Thoracic aorta (tissue), 2 donors: ENCODE measurements at regions not wholly inside any gene's neighbourhood (a gene's known extent, or its start where the extent isn't known, plus 50 kb on each side); places are given as distances from the start of the nearest gene placed in this dataset.

Experiments used
- ATAC-seq: fragments of 150-250 bp; one replicate; pipeline ENCODE4 v1.8.0; 2017; ENCODE audit warnings: low read depth; ENCODE audit not compliant: insufficient number of reproducible peaks, low FRiP score
- DNase-seq: peaks from one replicate; pipeline ENCODE4 v3.0.0-alpha.2; 2020; ENCODE audit warnings: low spot score
- H3K27ac ChIP-seq, 2 donors: fragments of 200-600 bp; sonication (generic); 1 replicate in 1 of 2; 2 replicates in 1 of 2; pipeline ENCODE4 v1.5.1; 2016; ENCODE audit warnings: mild to moderate bottlenecking in 2 of 2, moderate library complexity in 2 of 2
- H3K27me3 ChIP-seq: fragments of 200-600 bp; sonication (generic); replicated peaks from 2 replicates; pipeline ENCODE4 v1.6.0; 2016; ENCODE audit warnings: mild to moderate bottlenecking; ENCODE audit not compliant: insufficient read depth
- H3K36me3 ChIP-seq: fragments of 200-600 bp; sonication (generic); one replicate; pipeline ENCODE4 v1.5.1; 2016
- H3K4me1 ChIP-seq, 2 donors: fragments of 200-600 bp; sonication (generic); 1 replicate in 1 of 2; 2 replicates in 1 of 2; pipeline versions ENCODE4 v1.5.1 to v1.6.0; 2016; ENCODE audit warnings: low read depth in 2 of 2, mild to moderate bottlenecking in 1 of 2; ENCODE audit not compliant: control insufficient read depth in 1 of 2
- H3K4me3 ChIP-seq: fragments of 200-600 bp; sonication (generic); 2 replicates; pipeline ENCODE4 v1.5.1; 2016; ENCODE audit warnings: mild to moderate bottlenecking
- H3K9me3 ChIP-seq: fragments of 200-600 bp; sonication (generic); 2 replicates; pipeline ENCODE4 v1.5.1; 2016
- TF ChIP-seq, protein P1 (sequence below): fragments of 200-600 bp; sonication (generic); IDR thresholded peaks from one replicate; pipeline ENCODE4 v1.5.1; 2019; ENCODE audit warnings: antibody characterized with exemption

DNA sequence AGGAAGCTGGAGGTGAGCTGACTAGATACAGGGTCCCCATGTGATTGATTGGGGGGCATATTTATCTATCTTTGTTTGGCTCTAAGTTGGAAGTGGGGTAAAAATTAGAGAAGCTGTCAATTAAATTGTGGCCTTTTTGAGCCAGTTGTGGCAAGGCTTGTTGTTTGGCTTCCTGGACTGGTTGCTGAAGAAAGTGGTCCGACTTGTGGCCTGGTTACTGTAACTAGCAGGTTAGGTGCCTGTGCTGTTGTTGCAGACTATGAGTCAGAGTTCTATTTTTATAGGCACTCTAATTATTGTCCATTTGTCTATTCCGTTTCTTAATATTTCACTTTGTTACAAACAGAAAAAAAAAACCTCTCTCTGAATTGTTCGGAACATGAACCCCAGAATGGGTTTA lies 129.1 kb upstream of the CNTN6 start:
- TF ChIP-seq, protein P1, sequence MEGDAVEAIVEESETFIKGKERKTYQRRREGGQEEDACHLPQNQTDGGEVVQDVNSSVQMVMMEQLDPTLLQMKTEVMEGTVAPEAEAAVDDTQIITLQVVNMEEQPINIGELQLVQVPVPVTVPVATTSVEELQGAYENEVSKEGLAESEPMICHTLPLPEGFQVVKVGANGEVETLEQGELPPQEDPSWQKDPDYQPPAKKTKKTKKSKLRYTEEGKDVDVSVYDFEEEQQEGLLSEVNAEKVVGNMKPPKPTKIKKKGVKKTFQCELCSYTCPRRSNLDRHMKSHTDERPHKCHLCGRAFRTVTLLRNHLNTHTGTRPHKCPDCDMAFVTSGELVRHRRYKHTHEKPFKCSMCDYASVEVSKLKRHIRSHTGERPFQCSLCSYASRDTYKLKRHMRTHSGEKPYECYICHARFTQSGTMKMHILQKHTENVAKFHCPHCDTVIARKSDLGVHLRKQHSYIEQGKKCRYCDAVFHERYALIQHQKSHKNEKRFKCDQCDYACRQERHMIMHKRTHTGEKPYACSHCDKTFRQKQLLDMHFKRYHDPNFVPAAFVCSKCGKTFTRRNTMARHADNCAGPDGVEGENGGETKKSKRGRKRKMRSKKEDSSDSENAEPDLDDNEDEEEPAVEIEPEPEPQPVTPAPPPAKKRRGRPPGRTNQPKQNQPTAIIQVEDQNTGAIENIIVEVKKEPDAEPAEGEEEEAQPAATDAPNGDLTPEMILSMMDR, result no peak
- H3K36me3 ChIP-seq, result no peaks in the 10 kb centered on the region
- no peaks in the 10 kb centered on the region for H3K9me3 ChIP-seq
- DNase-seq (no peak), ATAC-seq (no peak)
- no peaks in the 10 kb centered on the region for H3K27me3 ChIP-seq
- peaks cover 0 to 11% of the 10 kb centered on the region in 2 donors for H3K4me1 ChIP-seq
- H3K4me3 ChIP-seq, result no peak overlapping the region
- no peak overlapping the region for H3K27ac ChIP-seq

GRCh38 chr3:965826-966225 lies 127.0 kb upstream of the CNTN6 start:
- H3K4me1 ChIP-seq, result peaks cover 0 to 11% of the 10 kb centered on the region in 2 donors

GRCh38 chr3:966341-966740 lies 126.5 kb upstream of the CNTN6 start:
- TF ChIP-seq, protein P1, result no peak
- ATAC-seq (no peak), DNase-seq (no peak)
- Histone ChIP-seq H3K4me3 (no peak overlapping the region), H3K9me3 (no peaks in the 10 kb centered on the region), H3K27ac (no peak overlapping the region), H3K36me3 (no peaks in the 10 kb centered on the region), H3K27me3 (no peaks in the 10 kb centered on the region), H3K4me1 (peaks cover 0 to 11% of the 10 kb centered on the region in 2 donors)

More at GRCh38 chr3:965826-966225, 127.0 kb upstream of the CNTN6 start:
- no peak for ATAC-seq
- Histone ChIP-seq H3K27me3 (no peaks in the 10 kb centered on the region), H3K27ac (no peak overlapping the region), H3K9me3 (no peaks in the 10 kb centered on the region), H3K36me3 (no peaks in the 10 kb centered on the region), H3K4me3 (no peak overlapping the region)
- no peak for DNase-seq
- TF ChIP-seq, protein P1, result no peak

GRCh38 chr3:973340-973739 lies 119.5 kb upstream of the CNTN6 start:
- Histone ChIP-seq H3K36me3 (no peaks in the 10 kb centered on the region), H3K4me3 (no peak overlapping the region), H3K4me1 (no peaks in the 10 kb centered on the region), H3K27me3 (no peaks in the 10 kb centered on the region), H3K27ac (no peak overlapping the region), H3K9me3 (peaks cover 11% of the 10 kb centered on the region)
- ATAC-seq, result no peak
- TF ChIP-seq, protein P1, result no peak
- no peak for DNase-seq

DNA sequence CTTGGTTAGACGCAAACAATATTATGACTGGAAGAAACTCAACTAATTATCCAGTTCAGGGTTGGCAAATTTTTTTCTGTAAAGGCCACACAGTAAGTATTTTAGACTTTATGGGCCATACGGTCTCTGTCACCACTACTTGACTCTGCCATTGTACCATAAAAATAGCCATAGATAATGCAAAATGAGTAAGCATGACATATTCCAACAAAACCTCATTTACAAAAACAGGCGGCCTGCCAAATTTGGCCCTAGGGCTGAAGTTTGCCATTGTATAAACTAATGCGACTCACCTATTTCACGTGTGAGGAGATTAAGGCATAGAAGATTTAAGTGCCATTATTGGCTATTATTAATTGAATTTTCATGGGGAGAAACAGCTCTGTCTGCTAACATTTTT lies 116.8 kb upstream of the CNTN6 start:
- ATAC-seq (no peak), DNase-seq (no peak)
- Histone ChIP-seq H3K4me1 (no peaks in the 10 kb centered on the region), H3K4me3 (no peak overlapping the region), H3K27me3 (no peaks in the 10 kb centered on the region), H3K27ac (no peak overlapping the region), H3K36me3 (no peaks in the 10 kb centered on the region), H3K9me3 (peaks cover 11% of the 10 kb centered on the region)
- TF ChIP-seq, protein P1, result no peak
